Prostate gland (tissue), 2 donors: ENCODE measurements at regions not wholly inside any gene's neighbourhood (a gene's known extent, or its start where the extent isn't known, plus 50 kb on each side); places are given as distances from the start of the nearest gene placed in this dataset.

Experiments used
- CTCF ChIP-seq, 4 experiments: fragments of 200-600 bp in 2 of 4; fragments of 450-650 bp in 2 of 4; sonication (generic) in 2 of 4; IDR thresholded peaks; 1 replicate in 3 of 4; 2 replicates in 1 of 4; pipeline ENCODE4 v1.5.1; 2016 to 2019; ENCODE audit warnings: antibody characterized with exemption in 4 of 4, mild to moderate bottlenecking in 2 of 4, moderate library complexity in 2 of 4
- POLR2A ChIP-seq: fragments of 450-650 bp; IDR thresholded peaks from one replicate; pipeline ENCODE4 v1.6.1; 2016; ENCODE audit warnings: antibody characterized with exemption, mild to moderate bottlenecking
- POLR2AphosphoS5 ChIP-seq: sonication (generic); formaldehyde crosslinking; IDR thresholded peaks from one replicate; pipeline ENCODE4 v1.6.1; 2017; ENCODE audit warnings: antibody characterized with exemption

GRCh38 chr5:135253601-135254178 is 145.3 kb downstream of the MACROH2A1 start:
- no peak for TF ChIP-seq CTCF (IDR thresholded peaks at IDR 0.05)
- no peak for TF ChIP-seq POLR2A
- no peak for TF ChIP-seq POLR2AphosphoS5
